ENCODE measurements at regions not wholly inside any gene's neighbourhood (a gene's known extent, or its start where the extent isn't known, plus 50 kb on each side); places are given as distances from the start of the nearest gene placed in this dataset.

DNA sequence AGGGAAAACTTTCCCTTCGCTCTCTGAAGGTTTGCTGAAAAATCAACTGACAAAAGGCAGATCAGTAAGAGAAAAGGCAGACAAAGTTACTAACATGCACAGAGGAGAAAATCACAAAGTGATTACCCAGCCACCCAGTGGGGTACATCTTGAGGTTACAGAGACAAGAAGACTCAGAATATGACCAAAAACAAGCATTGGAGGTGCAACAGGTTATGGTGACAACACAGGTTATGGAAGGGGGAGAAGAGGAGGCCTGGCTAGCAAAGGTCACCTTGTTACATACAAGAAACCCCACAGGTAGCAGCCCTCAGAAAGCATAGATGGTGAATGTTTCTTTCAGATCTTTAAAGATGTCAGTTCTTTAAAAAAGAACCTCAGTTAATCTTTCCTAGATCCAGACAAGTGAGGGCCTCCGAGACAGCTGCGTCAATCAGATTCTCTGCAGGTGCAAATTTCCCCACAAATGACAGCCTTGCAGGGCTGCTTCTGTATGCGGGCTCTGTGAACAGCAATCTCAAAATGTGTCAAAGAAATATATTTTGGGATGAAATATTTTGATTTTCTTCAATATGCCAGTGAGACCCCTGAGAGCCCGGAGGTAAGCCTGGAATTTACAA, 207.6 kb upstream of the RAB4A start:
- TF ChIP-seq CTCF (IDR thresholded peaks at IDR 0.05): no peak
- TF ChIP-seq POLR2A (IDR thresholded peaks at IDR 0.05): no peak
